Mesenteric fat pad (tissue), 1 donor: ENCODE measurements at regions not wholly inside any gene's neighbourhood (a gene's known extent, or its start where the extent isn't known, plus 50 kb on each side); places are given as distances from the start of the nearest gene placed in this dataset.

Experiments
- DNase-seq: peaks from one replicate; pipeline ENCODE4 v3.0.0-alpha.2; 2020; ENCODE audit warnings: low spot score
- donor health status: DM: yes; HTN: yes; CAD: no.

DNA sequence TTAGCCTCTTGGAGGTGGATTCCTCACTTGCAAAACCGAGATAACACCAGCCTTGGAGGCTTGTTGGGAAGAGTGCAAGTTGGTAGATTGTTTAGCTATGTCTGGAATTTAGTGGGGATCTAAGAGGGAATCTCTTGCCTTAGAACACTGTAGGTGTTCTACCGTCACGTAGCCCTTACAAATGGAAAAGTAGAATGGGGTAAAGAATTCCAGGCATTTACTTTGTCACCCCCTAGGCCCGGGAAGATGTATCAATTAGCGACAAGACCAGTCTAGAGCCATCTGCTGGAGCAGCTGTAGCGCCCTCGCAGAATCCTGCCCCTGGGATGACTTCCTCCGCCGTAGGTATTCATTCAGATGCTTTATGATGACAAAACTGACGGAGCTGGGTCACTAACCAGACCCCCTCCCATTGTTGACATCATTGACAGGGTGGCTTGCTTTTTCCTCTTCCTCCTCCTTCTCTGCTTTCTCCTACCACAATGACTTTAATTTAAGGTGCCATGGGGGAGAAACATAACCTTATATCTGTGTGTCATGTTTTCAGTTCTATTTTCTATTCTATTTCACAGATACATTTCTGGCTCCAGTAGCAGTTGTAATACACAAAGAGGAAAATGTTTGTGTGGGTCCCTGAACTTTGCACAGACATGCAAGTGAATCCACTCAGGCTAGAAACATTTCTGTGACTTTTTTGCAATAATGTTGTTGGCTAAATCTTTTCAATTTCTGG, 262.6 kb upstream of the LYZL1 start:
- no peak for DNase-seq

DNA sequence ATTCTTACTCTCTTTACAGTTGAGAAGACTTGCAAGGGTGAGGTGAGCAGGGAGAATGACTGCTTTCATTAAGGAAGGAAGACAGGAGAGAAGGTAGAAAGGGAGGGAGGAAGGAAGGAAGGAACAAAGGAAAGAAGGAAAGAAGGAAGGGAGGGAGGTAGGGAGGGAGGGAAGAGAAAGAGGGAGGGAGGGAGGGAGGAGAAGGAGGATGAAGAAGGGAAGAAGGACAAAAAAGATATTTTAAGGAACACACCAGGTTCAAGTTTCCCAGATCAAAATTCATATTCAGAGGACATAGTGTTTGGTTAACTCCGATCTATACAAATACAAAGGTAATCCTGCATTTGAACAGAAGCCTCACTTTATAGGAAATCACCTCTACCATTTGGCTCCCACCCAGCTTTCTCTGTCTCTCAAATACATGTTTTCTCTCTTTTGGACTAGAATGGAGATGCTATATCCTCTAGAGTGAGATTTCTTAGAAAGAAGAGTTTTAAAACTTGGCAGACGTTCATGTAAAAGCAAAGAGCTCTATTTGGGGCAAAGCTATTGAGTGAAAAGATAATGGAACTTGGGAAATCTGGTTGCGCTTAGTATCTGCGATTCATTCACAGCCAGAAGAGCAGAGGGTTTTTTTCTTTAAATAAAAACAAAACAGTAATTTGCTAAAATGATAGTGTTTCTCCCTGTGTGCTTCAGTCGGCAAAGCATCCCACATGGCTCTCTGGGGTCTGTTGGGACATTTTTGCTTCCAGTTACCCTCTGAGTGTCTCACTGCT, 261.9 kb upstream of the LYZL1 start:
- DNase-seq, result no peak

DNA sequence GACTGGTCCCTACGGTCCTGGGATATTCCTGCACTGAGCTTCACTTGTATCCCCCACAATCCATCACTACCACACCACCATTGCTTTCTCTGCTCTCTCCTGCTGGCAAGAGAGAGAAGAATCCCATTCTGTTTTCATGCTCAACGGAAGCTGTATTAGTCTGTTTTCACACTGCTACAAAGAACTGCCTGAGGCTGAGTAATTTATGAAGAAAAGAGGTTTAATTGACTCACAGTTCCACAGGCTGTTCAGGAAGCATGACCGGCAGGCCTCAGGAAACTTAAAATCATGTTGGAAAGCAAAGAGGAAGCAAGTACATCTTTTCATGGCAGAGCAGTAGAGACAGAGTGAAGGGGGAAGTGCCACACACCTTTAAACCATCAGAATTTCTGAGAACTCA, 260.4 kb upstream of the LYZL1 start:
- DNase-seq, result no peak

DNA sequence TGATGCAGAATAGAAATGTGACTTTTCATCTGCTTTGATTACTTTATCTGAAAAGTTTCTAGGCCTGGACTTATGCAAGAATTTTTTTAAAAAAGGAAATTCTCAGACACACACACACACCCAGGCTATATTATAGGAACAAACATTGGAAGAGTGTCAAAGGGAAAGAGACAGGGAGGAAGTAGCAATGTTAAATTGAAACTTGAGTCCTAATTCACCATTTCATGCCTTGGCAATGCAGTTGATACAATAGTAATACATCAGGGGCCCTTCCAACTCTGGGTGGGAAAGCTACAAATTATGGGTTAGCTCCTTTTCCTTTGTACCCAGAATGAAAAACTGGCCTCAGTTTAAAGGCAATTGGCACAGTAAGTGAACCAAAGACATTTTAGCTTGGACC, 258.0 kb upstream of the LYZL1 start:
- DNase-seq, result no peak

DNA sequence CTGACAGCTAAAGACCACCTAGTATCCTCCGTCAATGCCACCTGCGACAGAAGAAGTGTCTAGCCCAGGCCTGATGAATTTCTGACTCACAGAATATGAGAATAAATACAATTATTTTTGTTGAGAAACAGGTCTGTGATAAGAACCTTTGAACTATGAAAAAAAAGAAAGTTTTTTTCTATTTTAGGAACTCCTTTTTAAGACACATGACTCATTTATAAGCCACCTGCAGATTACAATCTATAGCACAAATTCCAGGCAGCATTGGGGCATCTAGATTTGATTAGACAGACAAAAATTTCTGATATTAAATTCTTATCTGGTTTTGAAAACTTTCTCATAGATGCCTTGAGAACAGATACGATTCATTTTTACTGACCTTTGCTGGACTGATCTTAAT, 256.7 kb upstream of the LYZL1 start:
- no peak for DNase-seq

DNA sequence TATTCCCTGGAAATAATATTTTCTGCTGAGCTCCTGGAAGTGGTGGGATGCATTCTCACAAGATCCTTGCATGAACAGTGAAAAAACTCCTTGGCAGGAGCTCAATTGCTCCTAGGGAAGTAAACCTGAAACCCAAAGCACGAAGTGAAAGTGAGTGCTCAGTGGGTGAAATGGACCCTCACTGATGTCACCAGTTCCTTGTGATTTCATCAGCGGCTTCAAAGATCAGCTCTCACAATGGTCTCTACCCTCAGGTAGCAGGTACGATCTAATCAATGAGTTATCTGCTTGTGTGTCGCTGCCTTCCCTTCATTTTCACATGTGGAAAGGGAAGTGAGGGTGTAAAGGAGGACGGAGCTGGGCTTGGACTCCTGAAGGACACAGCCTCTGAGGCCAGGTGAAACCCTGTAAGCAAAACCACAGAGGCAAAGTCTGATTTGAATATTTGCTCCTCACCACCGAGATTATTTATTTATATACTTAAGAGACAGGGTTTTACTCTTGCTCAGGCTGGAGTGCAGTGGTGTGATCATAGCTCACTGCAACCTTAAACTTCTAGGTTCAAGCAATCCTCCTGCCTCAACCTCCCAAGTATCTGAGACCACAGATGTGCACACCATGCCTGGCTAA, 255.4 kb upstream of the LYZL1 start:
- no peak for DNase-seq

DNA sequence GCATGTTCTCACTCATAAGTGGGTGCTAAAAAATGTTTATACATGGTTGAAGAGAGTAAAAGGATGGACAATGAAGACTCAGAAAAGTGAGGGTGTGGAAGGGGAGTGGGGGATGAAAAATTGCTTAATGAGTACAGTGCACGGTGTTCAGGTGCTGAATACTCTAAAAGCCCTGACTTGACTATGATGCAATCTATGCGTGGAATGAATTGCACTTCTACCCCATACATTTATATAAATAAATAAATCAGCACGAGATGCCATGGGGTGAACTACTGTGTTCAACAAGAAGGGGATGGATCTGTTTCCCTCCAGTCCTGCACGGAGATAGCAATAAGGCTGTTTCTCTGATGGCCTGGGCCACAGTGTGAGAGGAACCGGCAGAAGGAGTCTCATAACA, 254.3 kb upstream of the LYZL1 start:
- DNase-seq, result no peak

DNA sequence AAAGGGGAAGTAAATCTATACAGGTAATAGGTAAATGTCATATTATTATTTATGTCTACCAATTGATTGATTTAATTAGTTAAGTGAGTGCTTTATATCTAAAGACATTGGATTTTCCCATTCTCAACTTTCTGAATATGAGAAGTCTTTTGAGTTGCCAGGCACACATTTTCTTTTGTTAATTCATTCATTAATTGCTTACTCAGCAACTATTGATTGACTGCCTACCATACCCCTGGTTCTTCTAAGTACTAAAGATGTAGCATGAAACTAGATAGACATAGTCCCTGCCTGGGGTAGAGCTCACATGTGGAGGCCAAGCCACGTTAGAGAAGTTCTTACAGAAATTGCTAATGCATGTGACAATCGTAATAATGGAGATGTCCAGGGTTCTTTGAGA, 253.1 kb upstream of the LYZL1 start:
- no peak for DNase-seq

DNA sequence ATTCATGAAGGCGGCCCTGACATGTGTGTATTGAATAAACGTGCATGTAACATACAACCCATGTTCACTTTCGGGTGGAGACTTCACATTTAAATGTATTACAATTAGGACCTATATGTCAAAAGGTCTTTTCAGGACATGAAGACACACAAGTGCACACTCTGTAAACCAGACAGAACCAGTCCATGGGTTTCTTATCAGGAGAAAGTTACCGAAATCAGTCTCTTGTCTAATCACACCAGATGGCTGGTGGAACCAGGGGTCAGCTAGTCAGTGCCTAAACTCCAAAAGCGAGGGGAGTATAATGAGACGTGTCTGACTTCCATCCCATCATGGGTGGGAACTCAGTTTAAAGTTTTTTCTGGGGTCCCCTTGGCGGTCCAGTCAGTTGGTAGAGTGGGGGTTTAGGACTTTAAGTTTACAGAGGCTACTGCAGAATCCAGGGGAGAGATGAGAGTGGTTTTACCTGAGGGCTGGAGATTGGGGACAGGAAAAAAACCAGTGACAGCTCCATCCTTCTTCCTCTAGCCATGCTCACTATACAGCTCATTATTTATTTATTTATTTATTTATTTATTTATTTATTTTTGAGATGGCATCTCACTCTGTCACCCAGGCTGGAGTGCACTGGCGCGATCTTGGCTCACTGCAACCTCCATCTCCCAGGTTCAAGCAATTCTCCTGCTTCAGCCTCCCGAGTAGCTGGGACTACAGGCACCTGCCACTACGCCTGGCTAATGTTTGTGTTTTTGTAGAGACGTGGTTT, 251.3 kb upstream of the LYZL1 start:
- no peak for DNase-seq

DNA sequence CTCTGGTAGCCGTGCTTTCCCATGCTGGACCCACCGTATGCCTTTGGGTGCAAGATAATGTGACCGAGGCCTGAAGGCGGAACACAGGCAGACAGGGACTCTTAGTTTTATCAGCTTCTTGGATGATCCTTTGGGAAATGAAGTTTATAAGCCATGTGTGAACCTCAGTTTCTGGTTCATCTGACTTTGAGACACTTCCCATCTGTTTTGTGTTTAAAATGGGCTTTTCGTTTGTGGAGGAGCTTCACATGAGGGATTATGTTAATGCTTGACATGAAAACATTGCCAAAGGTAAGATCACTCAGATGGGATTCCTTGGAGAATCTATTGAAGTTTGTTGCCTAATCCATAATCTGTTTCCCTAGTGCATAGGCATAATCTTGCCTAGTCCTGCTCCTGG, 249.8 kb upstream of the LYZL1 start:
- DNase-seq, result no peak

DNA sequence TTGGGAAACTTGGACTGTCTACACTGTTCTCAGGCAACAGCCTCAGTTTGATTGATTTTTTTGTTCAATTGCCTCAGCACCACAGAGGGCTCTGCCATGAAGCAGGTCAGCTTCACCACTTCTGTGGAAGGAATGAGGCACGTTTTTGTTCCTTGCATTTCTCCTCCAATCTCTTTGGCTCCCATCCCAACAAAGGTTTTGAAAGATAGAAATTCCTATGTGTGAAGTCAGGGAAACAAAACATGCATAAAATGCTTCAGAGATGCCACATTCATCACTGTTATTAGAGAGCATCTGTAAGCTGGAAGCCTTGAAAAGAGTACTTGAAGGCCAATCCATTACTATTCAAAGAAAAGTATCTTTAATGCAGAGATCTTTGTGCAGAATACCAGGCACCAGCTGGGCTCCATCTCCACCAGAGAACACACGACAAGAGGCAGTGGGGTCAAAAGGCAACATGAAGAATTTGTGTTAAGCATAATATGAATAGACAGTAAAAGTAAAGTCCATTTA, 249.1 kb upstream of the LYZL1 start:
- no peak for DNase-seq

DNA sequence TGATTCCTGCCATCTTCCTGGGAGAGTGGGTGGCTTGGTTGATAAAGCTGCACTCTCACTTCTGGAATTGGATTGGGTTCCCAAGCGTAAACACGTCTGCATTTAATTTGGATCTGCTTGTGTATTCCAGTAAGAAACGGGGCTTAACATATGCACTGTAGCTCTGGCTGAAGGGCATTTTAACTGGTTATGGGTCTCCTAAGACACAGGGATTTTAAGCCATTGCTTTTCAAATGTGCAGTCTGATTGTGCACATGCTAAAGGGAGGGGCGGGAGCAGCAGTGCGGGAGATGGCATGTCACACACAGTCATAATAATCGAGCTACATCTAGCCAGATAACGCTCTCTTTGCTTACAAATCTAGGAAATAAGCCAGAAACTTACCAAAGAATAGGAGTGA, 247.3 kb upstream of the LYZL1 start:
- no peak for DNase-seq

DNA sequence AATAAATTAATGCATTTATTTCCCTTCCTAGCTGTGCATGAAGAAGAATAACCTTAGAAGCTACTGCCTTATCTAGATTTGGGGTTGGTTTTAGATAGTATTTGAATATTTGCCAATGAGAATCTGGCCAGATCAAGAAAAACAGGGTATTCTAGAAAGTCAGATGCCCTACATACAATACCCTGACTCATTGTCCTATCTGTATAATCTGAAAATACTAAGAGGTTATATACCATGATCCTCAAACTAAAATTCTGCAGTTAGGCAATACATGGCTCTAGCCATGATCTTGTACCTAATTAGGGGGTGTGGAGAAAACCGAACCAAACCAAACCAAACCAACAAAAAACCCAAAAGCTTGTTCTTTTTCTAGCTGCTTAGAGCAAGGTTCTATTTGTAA, 240.4 kb upstream of the LYZL1 start:
- DNase-seq, result no peak

DNA sequence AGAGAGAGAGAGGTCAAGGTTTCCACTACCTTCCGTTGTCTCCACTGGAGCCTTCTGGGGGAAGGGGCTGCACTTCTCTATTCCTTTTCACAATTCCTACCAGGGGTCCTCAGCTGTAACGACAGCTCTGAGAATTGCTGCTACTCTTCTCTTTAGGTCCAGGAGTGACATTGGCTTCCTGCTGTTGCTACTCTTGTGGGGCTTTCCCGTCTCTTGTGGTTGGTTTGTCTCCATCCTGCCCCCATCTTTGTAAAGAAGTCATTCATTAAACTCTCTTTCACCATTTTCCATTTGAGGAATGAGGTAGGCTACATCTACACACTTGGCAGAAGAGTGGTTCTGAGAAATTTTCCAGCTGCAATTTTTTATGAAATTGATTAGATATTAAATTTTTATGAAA, 238.8 kb upstream of the LYZL1 start:
- no peak for DNase-seq

DNA sequence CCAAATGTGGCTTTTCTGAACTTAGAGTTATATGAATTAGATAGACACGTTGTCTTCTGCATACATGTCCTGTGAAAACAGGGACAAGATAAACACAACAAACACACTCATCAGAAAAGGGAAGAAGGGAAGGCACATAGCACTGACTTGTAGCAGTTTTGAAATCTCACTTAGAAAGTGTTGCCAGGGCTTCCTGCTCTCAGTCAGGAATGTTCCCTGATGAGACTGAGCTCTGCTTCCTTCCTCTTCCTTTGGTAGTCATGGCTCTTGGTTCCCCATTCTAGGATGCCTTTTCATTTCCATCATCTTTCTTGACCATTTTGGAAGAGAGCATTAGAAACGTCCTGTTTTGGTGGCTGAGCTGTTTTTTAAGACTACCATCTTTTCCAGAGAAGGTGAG, 233.8 kb upstream of the LYZL1 start:
- no peak for DNase-seq

DNA sequence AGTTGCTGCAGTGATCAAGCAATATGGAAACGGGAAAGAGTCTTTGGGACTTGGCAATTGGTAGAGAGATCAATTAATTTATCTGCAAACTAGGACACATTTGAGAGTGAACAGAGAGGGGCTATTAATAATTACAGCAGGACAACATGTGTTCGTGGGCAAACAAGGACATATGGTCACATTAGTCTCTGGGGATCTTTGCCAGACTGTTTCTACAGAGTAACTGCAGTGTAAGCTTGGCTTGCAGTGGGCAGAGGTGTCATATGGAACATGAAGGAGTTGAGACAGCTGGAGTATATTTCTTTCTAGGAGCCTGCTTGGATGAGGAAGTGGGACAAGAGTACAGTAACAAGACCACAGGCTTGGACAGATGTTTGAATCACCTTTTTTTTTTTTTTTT, 232.1 kb upstream of the LYZL1 start:
- no peak for DNase-seq

DNA sequence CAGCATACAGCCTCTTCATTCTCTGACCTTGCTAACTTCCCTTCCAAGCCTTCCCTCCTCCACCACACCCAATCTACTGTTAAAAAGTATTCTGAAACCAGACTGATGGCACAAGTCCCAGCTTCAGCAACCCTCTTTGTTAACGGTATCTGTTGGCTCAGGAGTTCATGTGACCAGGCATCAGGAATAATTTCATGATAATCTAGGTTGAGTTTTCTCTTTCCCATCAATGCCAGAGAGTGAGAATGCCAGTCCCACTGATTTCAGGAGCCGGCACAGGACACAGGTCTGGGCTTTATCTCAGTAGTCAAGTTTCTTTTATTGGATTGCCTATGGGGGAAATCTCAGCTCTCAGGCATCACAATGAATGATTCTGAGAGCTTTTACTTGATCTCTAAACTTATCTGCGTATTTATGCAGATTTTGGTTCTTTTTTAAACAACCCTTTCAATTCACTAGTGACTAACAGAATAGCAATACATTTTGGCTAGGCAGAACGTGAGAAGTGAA, 231.0 kb upstream of the LYZL1 start:
- no peak for DNase-seq

DNA sequence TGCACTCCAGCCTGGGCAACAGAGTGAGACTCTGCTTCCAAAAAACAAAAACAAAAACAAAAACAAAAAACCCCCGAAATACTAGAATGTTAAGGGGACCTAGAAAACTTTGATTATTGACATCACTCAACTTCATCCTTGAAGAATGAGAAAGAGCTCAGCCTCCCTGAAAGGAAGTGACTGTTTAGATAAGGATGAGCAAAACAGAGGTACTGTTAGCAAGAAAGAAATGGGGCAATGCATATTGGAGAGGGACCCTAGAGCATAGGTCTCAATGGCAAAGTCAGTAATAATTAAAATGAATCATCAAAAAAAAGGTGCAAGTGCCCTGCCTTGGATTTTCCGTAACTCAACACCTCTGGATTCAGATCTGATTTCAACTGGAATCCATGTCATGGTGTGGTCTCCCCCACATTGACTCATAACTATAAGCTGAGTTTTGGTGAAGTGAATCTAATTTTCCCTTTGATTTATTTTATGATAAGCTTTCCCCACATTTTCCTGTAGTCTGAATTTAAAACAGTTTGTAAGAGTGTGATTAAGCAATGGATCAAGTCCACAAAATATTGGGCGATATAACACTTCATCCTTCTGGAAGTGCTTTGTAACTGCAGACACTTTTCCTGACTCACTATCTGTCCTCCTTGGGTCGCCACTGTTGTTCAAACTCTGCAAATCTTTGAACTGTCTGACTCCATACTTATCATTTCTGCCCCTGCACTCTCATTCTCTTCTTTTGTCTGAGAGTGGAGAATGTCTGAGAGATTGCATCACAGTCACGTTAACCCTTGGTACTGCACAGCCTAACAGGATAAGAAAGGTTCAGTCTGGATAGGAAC, 224.8 kb upstream of the LYZL1 start:
- DNase-seq, result no peak

DNA sequence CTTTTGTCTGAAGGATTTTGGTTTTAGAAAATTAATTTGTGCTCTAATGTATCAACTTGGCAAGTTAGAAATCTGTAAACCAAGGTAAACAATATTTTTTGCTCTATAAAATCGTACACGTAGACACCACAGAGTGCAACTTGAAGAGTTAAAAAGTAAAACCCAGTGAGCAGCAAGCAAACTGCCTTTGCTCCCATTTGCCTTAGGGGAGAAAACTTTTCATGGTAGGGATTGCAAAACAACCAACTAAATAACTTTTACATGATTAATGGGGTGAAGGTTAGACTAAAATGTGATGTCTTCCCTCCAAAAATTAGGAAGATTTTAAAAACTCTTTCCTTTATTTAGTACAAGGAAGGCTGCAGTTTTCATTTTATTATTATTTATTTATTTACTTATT, 224.2 kb upstream of the LYZL1 start:
- no peak for DNase-seq

DNA sequence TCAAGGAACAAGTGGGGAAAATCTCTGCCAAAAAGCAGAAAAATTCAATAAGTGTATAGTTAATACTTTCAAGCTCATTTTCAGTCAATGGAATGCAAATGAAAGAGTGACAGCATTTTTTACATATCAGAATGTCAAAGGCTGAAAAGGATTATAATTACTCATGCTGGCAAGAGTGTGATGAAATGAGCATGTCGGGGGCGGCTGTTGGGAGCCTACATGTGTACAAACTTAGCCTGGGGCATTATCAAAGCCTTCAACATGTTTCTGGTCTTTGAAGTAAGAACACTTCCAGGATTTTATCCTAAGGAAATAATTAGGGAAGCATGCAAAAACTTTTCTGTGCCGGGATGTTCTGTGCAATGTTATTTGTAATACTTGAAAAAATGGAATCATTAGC, 221.7 kb upstream of the LYZL1 start:
- DNase-seq, result no peak

DNA sequence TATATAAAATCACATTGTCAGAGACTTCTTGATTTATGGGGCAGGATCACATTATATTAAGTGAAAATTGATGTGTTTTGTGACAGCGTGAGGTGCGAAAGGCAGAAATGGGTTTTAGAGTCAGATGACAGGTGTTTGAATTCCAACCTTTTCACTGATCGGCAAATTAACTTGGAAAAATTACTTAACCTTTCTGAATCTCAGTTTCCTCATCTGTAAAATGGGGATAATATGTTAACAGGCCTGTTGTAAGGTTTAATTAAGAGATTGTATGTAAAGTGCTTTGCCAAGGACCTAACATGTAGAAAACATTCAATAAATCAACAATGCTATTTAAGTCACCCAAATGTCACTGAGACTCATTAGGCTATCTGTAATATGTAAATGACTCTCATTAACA, 221.2 kb upstream of the LYZL1 start:
- no peak for DNase-seq
